Fibroblast of pulmonary artery (primary cell): ENCODE measurements at regions not wholly inside any gene's neighbourhood (a gene's known extent, or its start where the extent isn't known, plus 50 kb on each side); places are given as distances from the start of the nearest gene placed in this dataset.

Experiments used
- DNase-seq: peaks from one replicate; pipeline ENCODE4 v3.0.0-alpha.2; 2010; ENCODE audit warnings: low read depth
- H3K4me3 ChIP-seq: replicated peaks from 2 replicates; pipeline ENCODE4 v1.5.1; 2011; ENCODE audit warnings: low read depth, mild to moderate bottlenecking, control low read depth, low read length, moderate library complexity
- TF ChIP-seq, protein P1 (sequence below): IDR thresholded peaks from 2 replicates; pipeline ENCODE4 v1.5.1; 2011; ENCODE audit warnings: mild to moderate bottlenecking, control low read depth, low read length, inconsistent platforms; ENCODE audit errors: missing control alignments

- TF ChIP-seq, protein P1, sequence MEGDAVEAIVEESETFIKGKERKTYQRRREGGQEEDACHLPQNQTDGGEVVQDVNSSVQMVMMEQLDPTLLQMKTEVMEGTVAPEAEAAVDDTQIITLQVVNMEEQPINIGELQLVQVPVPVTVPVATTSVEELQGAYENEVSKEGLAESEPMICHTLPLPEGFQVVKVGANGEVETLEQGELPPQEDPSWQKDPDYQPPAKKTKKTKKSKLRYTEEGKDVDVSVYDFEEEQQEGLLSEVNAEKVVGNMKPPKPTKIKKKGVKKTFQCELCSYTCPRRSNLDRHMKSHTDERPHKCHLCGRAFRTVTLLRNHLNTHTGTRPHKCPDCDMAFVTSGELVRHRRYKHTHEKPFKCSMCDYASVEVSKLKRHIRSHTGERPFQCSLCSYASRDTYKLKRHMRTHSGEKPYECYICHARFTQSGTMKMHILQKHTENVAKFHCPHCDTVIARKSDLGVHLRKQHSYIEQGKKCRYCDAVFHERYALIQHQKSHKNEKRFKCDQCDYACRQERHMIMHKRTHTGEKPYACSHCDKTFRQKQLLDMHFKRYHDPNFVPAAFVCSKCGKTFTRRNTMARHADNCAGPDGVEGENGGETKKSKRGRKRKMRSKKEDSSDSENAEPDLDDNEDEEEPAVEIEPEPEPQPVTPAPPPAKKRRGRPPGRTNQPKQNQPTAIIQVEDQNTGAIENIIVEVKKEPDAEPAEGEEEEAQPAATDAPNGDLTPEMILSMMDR: peak; percentile 37
- peak overlapping the region; percentile 58 for H3K4me3 ChIP-seq
- DNase-seq: peak; percentile 39
These were observed 347.4 kb downstream of the LIG4 start for GRCh38 chr13:107867701-107868661.

- peak overlapping the region; percentile 58 for H3K4me3 ChIP-seq
- peak; percentile 39 for DNase-seq
- TF ChIP-seq, protein P1: no peak
These were observed 348.3 kb downstream of the LIG4 start for GRCh38 chr13:107866941-107867623.

DNA sequence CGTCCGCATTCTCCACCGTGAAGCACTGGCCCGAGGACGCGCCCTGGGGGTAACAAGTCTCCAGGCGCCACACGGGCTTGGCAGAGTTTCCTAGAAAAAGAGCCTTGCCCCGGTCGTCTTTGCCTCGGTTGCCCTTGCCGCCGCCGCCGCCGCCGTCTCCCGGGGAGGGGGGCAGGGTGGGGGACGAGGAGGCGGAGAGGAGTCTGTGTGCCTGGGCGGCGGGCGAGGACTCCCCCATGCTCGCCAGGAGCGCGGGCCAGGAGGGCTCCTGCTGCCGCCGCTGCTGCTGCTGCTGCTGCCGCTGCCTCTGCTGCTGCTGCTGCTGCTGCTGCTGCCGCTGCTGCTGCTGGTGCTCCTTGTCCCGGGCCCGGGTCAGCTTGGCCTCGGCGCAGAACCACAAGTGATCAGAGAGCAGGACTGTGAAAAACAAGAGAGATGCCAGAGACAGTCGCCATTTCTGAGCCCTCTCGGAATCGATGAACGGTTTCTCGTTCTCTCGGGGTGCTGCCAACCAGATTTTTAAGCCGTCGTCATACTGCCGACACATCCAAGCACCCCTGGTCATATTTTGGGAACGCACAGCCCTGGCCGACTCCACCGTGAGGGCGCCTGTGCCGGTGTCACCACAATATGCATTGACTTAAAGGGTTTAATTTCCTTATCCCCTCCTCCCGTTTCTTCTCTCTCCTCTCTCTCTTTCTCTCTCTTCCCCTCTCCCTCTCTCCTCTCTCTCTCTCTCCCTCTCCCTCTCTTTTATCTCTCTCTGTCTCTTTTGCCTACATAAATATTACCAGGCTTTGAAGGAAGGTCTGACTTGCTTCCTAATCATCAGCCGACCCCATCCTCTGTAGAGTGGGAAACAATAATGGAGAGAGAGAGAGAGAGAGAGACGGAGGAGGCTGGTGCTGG is 349.1 kb downstream of the LIG4 start:
- peak overlapping the region; percentile 58 for H3K4me3 ChIP-seq
- DNase-seq: peak; percentile 33

DNA sequence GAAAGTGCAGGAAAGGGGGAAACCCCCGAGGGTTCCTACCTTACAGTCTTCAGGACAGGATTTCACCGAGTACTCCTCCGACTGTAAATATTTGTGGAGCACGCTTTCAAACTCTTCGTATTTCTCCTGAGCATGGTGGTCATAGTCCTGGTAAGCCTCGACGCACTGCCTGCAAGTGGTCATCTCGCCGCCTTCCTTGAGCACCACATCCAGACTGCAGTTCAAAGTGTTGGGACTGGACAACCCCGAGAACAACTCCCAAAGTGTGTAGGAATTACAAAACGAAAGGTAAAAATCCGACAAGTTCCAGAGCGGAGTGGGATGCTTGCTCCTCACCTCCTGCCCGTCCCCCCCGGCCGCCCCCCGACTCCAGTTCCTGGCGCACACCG is 349.7 kb downstream of the LIG4 start:
- peak; percentile 18 for DNase-seq
- TF ChIP-seq, protein P1: no peak
- H3K4me3 ChIP-seq: peak overlapping the region; percentile 58

More for the DNA sequence above, 349.1 kb downstream of the LIG4 start:
- TF ChIP-seq, protein P1: no peak

GRCh38 chr13:107865318-107865575 is 350.1 kb downstream of the LIG4 start:
- no peak for DNase-seq
- TF ChIP-seq, protein P1: no peak
- peak overlapping the region; percentile 58 for H3K4me3 ChIP-seq

DNA sequence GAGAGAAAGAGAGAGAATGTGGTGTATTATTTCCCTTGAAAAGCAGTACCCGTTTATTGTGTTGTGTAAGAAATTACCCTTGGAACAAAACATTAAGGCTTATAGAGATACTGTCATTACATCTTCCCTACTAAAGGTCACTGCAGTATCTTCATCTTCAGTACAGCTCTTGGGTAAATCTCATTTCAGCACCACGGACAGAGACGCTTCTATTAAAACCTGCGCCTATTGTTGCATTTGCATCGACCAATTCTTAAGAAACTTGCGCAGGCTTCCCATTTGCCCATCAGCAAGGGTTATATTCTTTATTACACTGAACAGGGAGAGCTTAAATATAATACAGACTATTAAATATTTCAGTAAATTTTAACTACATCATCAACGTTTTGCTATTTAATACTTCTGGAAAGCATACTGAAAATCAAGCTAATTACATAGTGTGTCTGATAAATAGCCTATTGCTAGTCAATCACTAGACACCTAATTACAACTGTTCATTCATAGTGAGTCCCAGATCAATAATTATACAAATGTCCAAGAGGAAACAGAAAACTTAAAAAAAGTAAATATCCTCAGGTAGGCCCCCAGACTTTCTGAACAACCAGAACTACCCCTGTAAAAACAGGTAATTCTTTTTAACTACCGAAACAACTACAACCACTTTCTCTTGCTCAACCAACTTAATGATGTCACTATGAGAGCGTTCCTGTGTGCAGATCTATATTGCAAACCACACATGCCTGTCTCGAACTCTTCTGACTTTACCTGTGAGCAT is 350.6 kb downstream of the LIG4 start:
- DNase-seq: peak; percentile 80
- TF ChIP-seq, protein P1: no peak
- H3K4me3 ChIP-seq: peak overlapping the region; percentile 58
